Activated CD4-positive, alpha-beta T cell treated with anti-CD3 and anti-CD28 coated beads for 24 hours (primary cell): ENCODE measurements at regions not wholly inside any gene's neighbourhood (a gene's known extent, or its start where the extent isn't known, plus 50 kb on each side); places are given as distances from the start of the nearest gene placed in this dataset.
"Not testable (repeated sequence)": the region's sequence is repeated elsewhere in the genome, so short reads cannot be mapped to it uniquely, and the experiment has no call there.

Experiments
- DNase-seq, 2 donors: peaks; one replicate each; pipeline ENCODE4 v3.0.0-alpha.2; 2020; ENCODE audit warnings: low read depth in 2 of 2

- DNase-seq, result no peak
Observed at GRCh38 chr22:19599626-19600243, 75.5 kb upstream of the CLDN5 start.

GRCh38 chr22:19603346-19603745 lies 79.1 kb upstream of the CLDN5 start:
- not testable (repeated sequence) for DNase-seq

- DNase-seq, result no peak
Observed at GRCh38 chr22:19603767-19604166, 79.6 kb upstream of the CLDN5 start.

GRCh38 chr22:19604711-19605268 lies 80.6 kb upstream of the CLDN5 start:
- DNase-seq, result no peak

GRCh38 chr22:19605508-19606331 lies 81.5 kb upstream of the CLDN5 start:
- DNase-seq, result no peak

- no peak for DNase-seq
Observed at GRCh38 chr22:19606332-19607191, 82.4 kb upstream of the CLDN5 start.

- peak in 1 of 2 donors; percentile 13 for DNase-seq
Observed at GRCh38 chr22:19607192-19608002, 83.2 kb upstream of the CLDN5 start.

GRCh38 chr22:19608003-19608690 lies 83.9 kb upstream of the CLDN5 start:
- no peak for DNase-seq

GRCh38 chr22:19609753-19610152 lies 85.5 kb upstream of the CLDN5 start:
- DNase-seq, result not testable (repeated sequence)

- peak in 1 of 2 donors; percentile 31 for DNase-seq
Observed at GRCh38 chr22:19610518-19611253, 86.5 kb upstream of the CLDN5 start.

GRCh38 chr22:19611590-19611989 lies 87.4 kb upstream of the CLDN5 start:
- no peak for DNase-seq

GRCh38 chr22:19612866-19613572 lies 88.8 kb upstream of the CLDN5 start:
- DNase-seq, result no peak

GRCh38 chr22:19614536-19614863 lies 90.3 kb upstream of the CLDN5 start:
- DNase-seq, result no peak

- no peak for DNase-seq
Observed at GRCh38 chr22:19615001-19615461, 90.8 kb upstream of the CLDN5 start.

- DNase-seq, result no peak
Observed at GRCh38 chr22:19615867-19616581, 91.8 kb upstream of the CLDN5 start.

- no peak for DNase-seq
Observed at GRCh38 chr22:19619144-19620009, 94.9 kb upstream of the SEPTIN5 start.

- DNase-seq, result no peak
Observed at GRCh38 chr22:19620742-19621371, 93.4 kb upstream of the SEPTIN5 start.
